Muscle layer of colon (tissue), 2 donors: ENCODE measurements at regions not wholly inside any gene's neighbourhood (a gene's known extent, or its start where the extent isn't known, plus 50 kb on each side); places are given as distances from the start of the nearest gene placed in this dataset.

Experiments used
- H3K27ac ChIP-seq: one replicate; pipeline ENCODE4 v1.7.0; 2013; ENCODE audit warnings: low read depth, mild to moderate bottlenecking, low read length, moderate library complexity
- H3K27me3 ChIP-seq, 2 donors: one replicate each; pipeline ENCODE4 v1.7.0; 2013; ENCODE audit warnings: low read length in 2 of 2, mild to moderate bottlenecking in 2 of 2; ENCODE audit not compliant: insufficient read depth in 2 of 2, control insufficient read depth in 1 of 2
- H3K36me3 ChIP-seq: one replicate; pipeline ENCODE4 v1.7.0; 2013; ENCODE audit warnings: mild to moderate bottlenecking, low read length; ENCODE audit not compliant: insufficient read depth
- H3K4me1 ChIP-seq: one replicate; pipeline ENCODE4 v1.7.0; 2013; ENCODE audit warnings: mild to moderate bottlenecking, low read length; ENCODE audit not compliant: insufficient read depth
- H3K4me3 ChIP-seq, 2 donors: one replicate each; pipeline ENCODE4 v1.7.0; 2013; ENCODE audit warnings: low read length in 2 of 2, low read depth in 1 of 2, mild to moderate bottlenecking in 1 of 2, moderate library complexity in 1 of 2
- H3K9ac ChIP-seq: one replicate; pipeline ENCODE4 v1.7.0; 2013; ENCODE audit warnings: low read length
- H3K9me3 ChIP-seq: one replicate; pipeline ENCODE4 v1.7.0; 2013; ENCODE audit warnings: mild to moderate bottlenecking, low read length
- donor health status: abdominal sarcoma.
- donor health status: Adenocarcinoma of cecum.

DNA sequence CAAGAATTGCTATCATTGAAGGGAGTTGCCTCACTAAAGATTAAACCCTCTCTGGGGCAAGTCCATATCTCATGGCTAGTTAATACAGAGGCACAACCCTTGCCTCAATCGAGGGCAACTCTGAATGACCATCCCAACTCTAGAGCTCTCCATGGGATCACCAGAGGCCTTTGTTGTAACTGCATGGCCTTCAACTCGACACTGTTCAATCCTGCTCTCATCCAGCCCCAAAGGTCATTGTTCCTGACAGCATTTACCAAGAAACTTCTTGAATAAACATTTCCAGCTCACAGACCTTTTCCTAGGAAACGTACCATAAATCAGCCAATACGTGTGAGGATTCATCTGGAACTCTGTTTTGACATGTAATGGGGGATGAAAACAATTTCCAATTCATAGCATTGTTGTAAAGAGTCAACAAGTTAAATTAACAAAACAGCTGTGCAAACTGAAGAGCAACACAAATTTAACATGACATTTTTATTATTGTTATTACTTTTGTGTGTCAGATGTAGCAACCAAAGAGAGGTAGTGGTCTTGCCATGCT is 452.7 kb downstream of the SUCLA2 start:
- Histone ChIP-seq H3K36me3 (no peaks in the 10 kb centered on the region), H3K27me3 (no peaks in the 10 kb centered on the region), H3K4me3 (no peak overlapping the region), H3K4me1 (peaks cover 18% of the 10 kb centered on the region), H3K9ac (no peak overlapping the region), H3K27ac (no peak overlapping the region), H3K9me3 (no peaks in the 10 kb centered on the region)

DNA sequence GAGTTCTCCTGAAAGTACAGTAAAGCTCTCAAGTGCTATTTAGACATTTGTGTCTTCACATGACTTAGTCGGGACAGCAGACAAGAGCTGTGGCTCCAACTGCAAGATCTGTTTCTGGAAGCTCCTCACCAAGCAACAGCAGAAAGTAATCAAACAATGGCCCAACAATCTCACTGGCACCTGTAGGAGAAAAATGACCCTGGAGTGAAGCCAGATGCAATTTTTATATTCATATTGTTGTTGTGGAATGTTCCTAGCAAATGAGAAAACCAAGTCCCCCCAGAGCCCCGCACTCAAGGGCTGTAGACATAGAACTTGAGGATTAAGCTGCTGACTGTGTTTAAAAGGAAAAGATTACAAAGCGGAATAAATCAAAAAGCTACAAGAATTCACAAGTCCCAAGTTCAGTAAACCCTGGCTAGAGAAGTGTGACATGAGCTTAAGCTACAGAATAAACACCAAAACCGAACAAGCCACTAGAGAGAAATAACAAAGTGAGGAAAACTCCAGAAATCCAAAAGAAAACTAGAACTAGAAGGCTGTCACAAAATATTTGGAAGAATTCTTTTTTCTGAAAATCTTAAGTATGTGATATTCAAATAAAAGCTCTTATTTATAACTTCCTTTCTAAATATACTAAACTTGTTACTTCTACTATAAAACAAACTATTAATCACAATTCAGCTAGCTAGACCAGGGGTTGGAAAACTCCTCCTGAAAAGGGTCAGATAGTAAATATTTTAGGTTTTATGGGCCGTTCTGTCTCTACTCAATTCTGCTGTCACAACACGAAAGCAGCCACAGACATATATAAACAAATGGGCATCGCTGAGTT is 454.5 kb downstream of the SUCLA2 start:
- Histone ChIP-seq H3K9me3 (no peaks in the 10 kb centered on the region), H3K27ac (no peak overlapping the region), H3K36me3 (no peaks in the 10 kb centered on the region), H3K4me3 (no peak overlapping the region), H3K4me1 (peaks cover 18% of the 10 kb centered on the region), H3K27me3 (no peaks in the 10 kb centered on the region), H3K9ac (no peak overlapping the region)

DNA sequence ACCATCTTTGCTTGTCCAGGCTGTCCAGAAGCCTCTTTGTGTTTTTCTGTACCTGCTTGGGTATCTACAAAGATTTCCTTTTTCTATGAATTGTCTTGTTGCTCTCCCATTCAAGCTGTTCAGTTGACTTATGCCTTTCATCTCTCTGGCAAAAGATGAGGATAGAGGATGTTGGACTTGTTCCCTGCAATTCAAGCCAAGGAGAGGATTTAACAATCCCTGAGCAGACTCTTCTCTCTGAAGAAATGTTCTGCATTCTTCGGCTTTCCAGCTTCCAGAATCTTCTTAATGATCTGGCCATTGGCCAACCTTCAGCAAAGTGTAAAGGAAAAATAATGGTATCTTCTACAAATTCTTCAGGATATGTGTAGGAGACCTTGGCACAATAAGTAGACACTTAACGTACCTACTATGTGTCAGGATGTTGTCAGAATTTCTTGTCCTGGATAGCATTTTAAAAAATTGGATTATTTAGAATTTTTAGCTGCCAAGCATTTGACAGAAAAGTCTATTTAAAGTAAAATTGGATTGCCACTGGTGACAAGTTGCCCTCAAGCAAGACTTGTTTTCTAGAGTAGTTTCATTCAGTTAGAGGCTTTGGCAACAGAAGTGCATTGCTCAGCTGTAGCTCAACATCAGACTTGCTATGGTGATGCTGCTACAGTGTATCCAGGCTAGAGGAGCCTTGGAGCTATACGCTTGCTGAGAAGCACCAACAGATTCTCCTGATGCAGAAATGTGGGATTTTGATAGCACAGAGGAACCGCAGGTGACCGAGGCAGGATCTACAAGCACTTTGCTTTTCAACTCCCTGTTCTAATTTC is 455.7 kb downstream of the SUCLA2 start:
- H3K27ac ChIP-seq, result no peak overlapping the region
- H3K4me3 ChIP-seq, result no peak overlapping the region
- H3K4me1 ChIP-seq, result peaks cover 18% of the 10 kb centered on the region
- H3K9me3 ChIP-seq, result no peaks in the 10 kb centered on the region
- no peaks in the 10 kb centered on the region for H3K27me3 ChIP-seq
- no peak overlapping the region for H3K9ac ChIP-seq
- H3K36me3 ChIP-seq, result no peaks in the 10 kb centered on the region

DNA sequence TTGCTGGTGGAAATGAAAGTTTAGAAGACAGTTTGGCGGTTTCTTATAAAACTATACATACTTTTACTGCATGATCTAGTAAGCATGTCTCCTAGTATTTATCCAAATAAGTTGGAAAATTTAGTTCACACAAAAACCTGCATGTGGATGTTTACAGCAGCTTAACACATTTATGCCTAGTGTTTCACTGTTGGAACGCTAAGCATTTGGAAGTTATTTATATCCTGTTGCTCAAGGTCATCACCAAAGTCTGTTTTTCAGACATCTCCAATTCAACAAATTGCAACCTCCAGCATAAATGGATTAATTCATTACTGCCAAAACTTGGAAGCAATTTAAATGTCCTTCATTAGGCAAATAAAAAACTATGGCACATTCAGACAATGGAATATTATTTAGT is 461.8 kb downstream of the SUCLA2 start:
- no peak overlapping the region for H3K4me3 ChIP-seq
- H3K27ac ChIP-seq, result no peak overlapping the region
- no peaks in the 10 kb centered on the region for H3K4me1 ChIP-seq
- no peak overlapping the region for H3K9ac ChIP-seq
- H3K9me3 ChIP-seq, result no peaks in the 10 kb centered on the region
- no peaks in the 10 kb centered on the region for H3K36me3 ChIP-seq
- H3K27me3 ChIP-seq, result no peaks in the 10 kb centered on the region

DNA sequence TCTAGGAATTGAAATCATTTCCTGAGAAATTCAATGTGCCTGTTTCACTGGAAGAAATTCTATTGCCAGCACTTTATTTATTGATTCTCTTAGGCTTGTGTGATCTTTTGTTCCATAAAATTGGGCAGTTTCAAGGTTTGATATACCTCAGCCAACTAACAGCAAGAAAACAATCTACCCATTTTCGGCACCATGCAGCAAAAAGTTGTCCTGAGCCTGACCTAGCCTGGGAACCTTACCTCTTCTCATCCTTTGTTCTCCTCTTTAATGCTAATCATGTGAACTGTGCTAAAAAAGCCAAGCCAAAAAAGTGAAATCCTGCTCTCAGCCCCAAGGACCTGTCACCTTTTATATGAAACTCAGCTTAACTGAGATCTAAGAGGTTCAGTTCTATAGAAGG is 477.3 kb downstream of the SUCLA2 start:
- H3K36me3 ChIP-seq, result no peaks in the 10 kb centered on the region
- H3K4me3 ChIP-seq, result no peak overlapping the region
- no peaks in the 10 kb centered on the region for H3K27me3 ChIP-seq
- no peak overlapping the region for H3K9ac ChIP-seq
- no peak overlapping the region for H3K27ac ChIP-seq
- H3K9me3 ChIP-seq, result no peaks in the 10 kb centered on the region
- no peaks in the 10 kb centered on the region for H3K4me1 ChIP-seq

DNA sequence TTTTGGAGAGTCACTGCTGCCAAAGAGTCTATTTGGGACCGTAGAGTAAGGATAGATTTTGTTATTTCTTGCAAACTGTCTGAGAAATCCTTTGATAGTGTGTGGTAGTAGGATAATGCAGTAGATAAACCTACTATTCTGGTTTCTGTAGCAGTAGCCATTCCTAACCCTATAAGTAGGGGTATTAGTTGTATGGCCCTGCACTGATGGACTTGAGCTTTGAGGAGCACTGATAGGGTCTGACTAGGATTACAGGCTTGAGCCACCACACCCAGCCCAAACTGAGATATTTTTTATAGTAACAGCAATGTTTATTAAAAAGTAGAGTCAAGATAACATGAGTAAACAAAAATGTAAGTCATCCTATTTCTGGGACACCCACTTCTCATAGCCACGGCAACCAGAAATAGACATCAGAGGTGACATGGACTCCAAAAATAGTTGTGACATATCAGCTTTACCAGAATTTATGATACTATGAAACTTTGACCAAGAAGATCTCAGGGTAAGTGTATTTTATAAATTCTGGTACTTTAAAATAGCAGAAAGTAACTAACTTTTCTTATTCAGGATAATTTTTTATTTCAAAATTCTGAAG is 479.1 kb downstream of the SUCLA2 start:
- H3K27ac ChIP-seq, result no peak overlapping the region

DNA sequence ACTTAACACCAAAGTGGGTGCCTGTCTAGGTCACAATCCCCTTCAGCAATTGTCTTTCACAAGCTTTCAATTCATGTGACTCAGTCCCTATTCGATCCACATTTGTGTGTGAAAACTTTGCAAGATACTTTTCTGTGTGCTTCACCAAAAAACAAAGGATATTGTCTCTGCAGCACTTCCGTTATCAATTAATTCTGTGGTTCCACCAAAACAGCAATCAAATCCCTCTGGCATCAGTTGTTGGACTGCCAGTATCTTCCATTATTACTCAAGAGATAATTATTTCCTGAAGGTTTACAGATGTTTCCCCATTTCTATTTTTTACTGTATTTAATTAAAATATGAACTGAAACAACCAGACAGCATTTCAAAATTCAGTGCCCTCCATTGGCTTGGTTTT is 481.4 kb downstream of the SUCLA2 start:
- Histone ChIP-seq H3K36me3 (no peaks in the 10 kb centered on the region), H3K9ac (no peak overlapping the region), H3K9me3 (no peaks in the 10 kb centered on the region), H3K4me1 (no peaks in the 10 kb centered on the region), H3K27ac (no peak overlapping the region), H3K27me3 (no peaks in the 10 kb centered on the region), H3K4me3 (no peak overlapping the region)

More for the DNA sequence above, 479.1 kb downstream of the SUCLA2 start:
- Histone ChIP-seq H3K4me1 (no peaks in the 10 kb centered on the region), H3K36me3 (no peaks in the 10 kb centered on the region), H3K27me3 (no peaks in the 10 kb centered on the region), H3K4me3 (no peak overlapping the region), H3K9me3 (no peaks in the 10 kb centered on the region), H3K9ac (no peak overlapping the region)

DNA sequence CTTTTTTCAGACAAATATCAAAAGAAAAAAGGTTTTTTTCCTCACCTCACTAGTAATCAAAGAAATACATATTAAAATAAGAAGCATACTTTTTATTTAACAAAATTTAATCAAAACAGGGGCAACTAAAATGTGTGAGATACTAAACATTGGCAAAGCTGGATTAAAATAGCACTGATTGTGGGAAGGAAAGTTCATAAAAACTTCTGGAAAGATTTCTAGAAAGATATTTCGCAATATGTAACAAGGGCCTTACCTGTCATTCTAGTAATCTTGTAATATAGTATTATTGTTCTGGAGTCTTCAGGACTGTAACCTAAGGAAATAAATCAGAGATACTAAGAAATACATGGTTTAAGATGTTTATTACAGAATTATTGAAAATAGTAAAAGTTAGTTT is 482.5 kb downstream of the SUCLA2 start:
- H3K27ac ChIP-seq, result no peak overlapping the region
- H3K4me1 ChIP-seq, result no peaks in the 10 kb centered on the region
- no peak overlapping the region for H3K9ac ChIP-seq
- H3K27me3 ChIP-seq, result no peaks in the 10 kb centered on the region
- H3K9me3 ChIP-seq, result no peaks in the 10 kb centered on the region
- no peak overlapping the region for H3K4me3 ChIP-seq
- H3K36me3 ChIP-seq, result no peaks in the 10 kb centered on the region

DNA sequence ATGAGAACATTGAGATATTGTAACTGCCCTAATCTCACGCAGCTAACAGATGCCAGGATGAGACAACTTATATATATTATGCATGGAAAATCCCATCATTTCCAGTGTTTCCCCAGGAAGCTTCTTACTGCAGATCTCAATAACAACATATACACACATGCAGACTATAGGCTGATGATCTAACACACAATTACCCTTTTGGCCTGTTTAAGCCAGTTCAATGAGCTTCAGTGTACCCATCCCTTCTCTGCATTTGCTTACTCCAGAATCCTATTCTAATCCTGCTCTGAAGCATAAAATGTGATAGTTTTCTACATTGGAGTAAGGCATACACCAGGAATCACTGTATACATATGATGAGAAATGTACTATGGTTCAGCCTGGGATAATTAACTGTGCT is 489.4 kb downstream of the SUCLA2 start:
- no peak overlapping the region for H3K4me3 ChIP-seq
- H3K27me3 ChIP-seq, result no peaks in the 10 kb centered on the region
- no peaks in the 10 kb centered on the region for H3K4me1 ChIP-seq
- H3K9me3 ChIP-seq, result no peaks in the 10 kb centered on the region
- H3K36me3 ChIP-seq, result no peaks in the 10 kb centered on the region
- H3K9ac ChIP-seq, result no peak overlapping the region
- H3K27ac ChIP-seq, result no peak overlapping the region

DNA sequence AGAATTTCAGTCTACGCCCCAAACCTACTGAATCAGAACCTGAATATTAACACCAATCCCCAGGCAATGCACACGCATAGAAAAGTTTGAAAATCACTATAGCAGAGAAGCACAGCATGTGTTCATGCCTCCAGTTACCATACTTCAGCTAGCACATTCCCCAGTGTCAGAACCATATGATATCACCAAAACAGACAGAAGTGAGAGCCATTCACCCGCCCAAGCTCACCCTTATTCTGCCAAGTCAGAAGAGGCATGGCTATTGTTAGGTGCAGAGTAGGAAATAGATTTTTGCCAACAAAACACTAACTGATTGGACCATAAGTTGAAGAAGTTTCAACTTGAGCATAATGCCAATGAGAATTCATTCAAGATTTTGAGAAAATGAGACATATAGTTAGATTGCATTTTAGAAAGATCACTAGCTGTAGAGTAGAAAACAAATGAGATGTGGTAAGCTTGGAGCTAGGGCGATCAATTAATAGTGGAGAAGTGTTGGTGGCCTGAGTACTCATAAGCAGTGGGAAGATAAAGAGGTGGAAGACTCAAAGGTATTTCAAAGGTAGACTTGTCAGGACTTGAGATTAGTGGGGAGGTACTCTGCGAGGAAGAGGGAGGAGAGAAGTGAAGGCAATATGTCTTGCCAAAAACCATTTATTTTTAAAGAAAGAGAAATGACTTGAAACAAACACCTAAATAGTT is 492.4 kb downstream of the SUCLA2 start:
- H3K27me3 ChIP-seq, result no peaks in the 10 kb centered on the region
- no peaks in the 10 kb centered on the region for H3K36me3 ChIP-seq
- no peak overlapping the region for H3K27ac ChIP-seq
- H3K4me3 ChIP-seq, result no peak overlapping the region
- no peaks in the 10 kb centered on the region for H3K4me1 ChIP-seq
- H3K9me3 ChIP-seq, result no peaks in the 10 kb centered on the region
- H3K9ac ChIP-seq, result no peak overlapping the region

DNA sequence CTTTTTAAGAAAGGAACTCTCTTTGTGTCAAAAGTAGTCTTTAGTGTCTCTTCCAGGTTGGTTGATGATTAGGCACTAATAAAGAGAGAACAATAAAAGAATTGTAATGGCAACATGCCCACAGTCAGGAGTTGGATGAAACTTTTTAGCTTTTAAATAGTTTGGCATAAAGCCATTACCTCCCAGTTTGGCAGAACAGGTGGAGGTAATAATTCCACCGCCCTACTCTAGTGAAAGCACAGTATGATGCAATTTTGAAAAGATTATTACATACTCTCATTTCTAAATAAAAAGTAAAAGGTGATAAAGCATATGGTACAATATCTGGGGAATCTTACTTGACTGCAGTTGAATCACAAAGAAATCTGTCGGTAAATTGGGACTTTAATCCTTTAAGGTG is 497.6 kb downstream of the SUCLA2 start:
- no peaks in the 10 kb centered on the region for H3K4me1 ChIP-seq

More for the DNA sequence above, 497.6 kb downstream of the SUCLA2 start:
- no peak overlapping the region for H3K27ac ChIP-seq
- H3K27me3 ChIP-seq, result no peaks in the 10 kb centered on the region
- no peak overlapping the region for H3K4me3 ChIP-seq
- no peaks in the 10 kb centered on the region for H3K9me3 ChIP-seq
- H3K9ac ChIP-seq, result no peak overlapping the region
- no peaks in the 10 kb centered on the region for H3K36me3 ChIP-seq
